Liver (tissue), 8 donors: ENCODE measurements at regions not wholly inside any gene's neighbourhood (a gene's known extent, or its start where the extent isn't known, plus 50 kb on each side); places are given as distances from the start of the nearest gene placed in this dataset.

ENCODE experiments used
- DNase-seq: peaks from one replicate; pipeline ENCODE4 v3.0.0-alpha.2; 2017; ENCODE audit warnings: low spot score
- H3K27ac ChIP-seq, 2 donors: one replicate each; pipeline ENCODE4 v1.7.0; 2013; ENCODE audit warnings: inconsistent platforms in 2 of 2, low read length in 2 of 2, control low read depth in 1 of 2, low read depth in 1 of 2, mild to moderate bottlenecking in 1 of 2
- H3K27me3 ChIP-seq, 4 donors: one replicate each; pipeline versions ENCODE4 v1.6.1 to v1.7.0; 2013; ENCODE audit warnings: low read length in 3 of 4, inconsistent platforms in 1 of 4, mild to moderate bottlenecking in 1 of 4, moderate library complexity in 1 of 4; ENCODE audit not compliant: control insufficient read depth in 4 of 4, insufficient read depth in 4 of 4
- H3K36me3 ChIP-seq, 4 donors: one replicate each; pipeline versions ENCODE4 v1.6.1 to v1.7.0; 2013; ENCODE audit warnings: low read length in 3 of 4, mild to moderate bottlenecking in 3 of 4, low read depth in 1 of 4, moderate library complexity in 1 of 4; ENCODE audit not compliant: control insufficient read depth in 4 of 4, insufficient read depth in 3 of 4
- H3K4me1 ChIP-seq, 4 donors: one replicate each; pipeline versions ENCODE4 v1.6.1 to v1.7.0; 2013; ENCODE audit warnings: low read length in 3 of 4, mild to moderate bottlenecking in 3 of 4, moderate library complexity in 1 of 4; ENCODE audit not compliant: control insufficient read depth in 4 of 4, insufficient read depth in 4 of 4
- H3K4me3 ChIP-seq, 3 donors: one replicate each; pipeline versions ENCODE4 v1.6.1 to v1.7.0; 2013; ENCODE audit warnings: low read length in 3 of 3, control low read depth in 1 of 3, low read depth in 1 of 3, mild to moderate bottlenecking in 1 of 3
- H3K9ac ChIP-seq, 2 donors: one replicate each; pipeline ENCODE4 v1.7.0; 2013; ENCODE audit warnings: low read length in 2 of 2, mild to moderate bottlenecking in 2 of 2, moderate library complexity in 2 of 2, control low read depth in 1 of 2, low read depth in 1 of 2
- H3K9me3 ChIP-seq, 4 donors: one replicate each; pipeline versions ENCODE4 v1.6.1 to v1.7.0; 2013; ENCODE audit warnings: low read length in 3 of 4; ENCODE audit not compliant: control insufficient read depth in 4 of 4
- EGR1 ChIP-seq, 2 donors: IDR thresholded peaks; 2 replicates each; pipeline ENCODE4 v1.6.1; 2016 to 2018; ENCODE audit warnings: antibody characterized with exemption in 2 of 2, low read depth in 2 of 2
- FOXA2 ChIP-seq: IDR thresholded peaks from 2 replicates; pipeline ENCODE4 v1.6.1; 2016; ENCODE audit warnings: antibody characterized with exemption
- HNF4A ChIP-seq, 2 donors: conservative IDR thresholded peaks; 2 replicates each; pipeline ENCODE4 v1.6.1; 2016; ENCODE audit warnings: antibody characterized with exemption in 2 of 2, mild to moderate bottlenecking in 2 of 2
- HNF4G ChIP-seq: IDR thresholded peaks from 2 replicates; pipeline ENCODE4 v1.6.1; 2016; ENCODE audit warnings: antibody characterized with exemption
- JUND ChIP-seq, 2 donors: IDR thresholded peaks; 2 replicates each; pipeline ENCODE4 v1.6.1; 2016; ENCODE audit warnings: antibody characterized with exemption in 2 of 2
- NR2F2 ChIP-seq: IDR thresholded peaks from 2 replicates; pipeline ENCODE4 v1.6.1; 2016; ENCODE audit warnings: antibody characterized with exemption
- RAD21 ChIP-seq, 2 donors: IDR thresholded peaks; 2 replicates each; pipeline ENCODE4 v1.6.1; 2016; ENCODE audit warnings: antibody characterized with exemption in 2 of 2, mild to moderate bottlenecking in 2 of 2
- SP1 ChIP-seq: IDR thresholded peaks from 2 replicates; pipeline ENCODE4 v1.6.1; 2018; ENCODE audit warnings: antibody characterized with exemption, mild to moderate bottlenecking
- TAF1 ChIP-seq: conservative IDR thresholded peaks from 2 replicates; pipeline ENCODE4 v1.6.1; 2016; ENCODE audit warnings: antibody characterized with exemption, mild to moderate bottlenecking
- YY1 ChIP-seq: IDR thresholded peaks from 2 replicates; pipeline ENCODE4 v1.6.1; 2016; ENCODE audit warnings: antibody characterized with exemption, mild to moderate bottlenecking
- WGBS: extraction: QIAGEN DNeasy Blood & Tissue Kit; methylation state at CpG from one replicate; pipeline ENCODE4 v1.1.7; 2013; 5-methylcytosine and 5-hydroxymethylcytosine counted together
- TF ChIP-seq, protein P1 (sequence below): IDR thresholded peaks from 2 replicates; pipeline ENCODE4 v1.6.1; 2016; ENCODE audit warnings: antibody characterized with exemption
- TF ChIP-seq, protein P2 (sequence below): IDR thresholded peaks from 2 replicates; pipeline ENCODE4 v1.6.1; 2016; ENCODE audit warnings: antibody characterized with exemption
- TF ChIP-seq, protein P3 (sequence below): fragments of 150-350 bp; IDR thresholded peaks from 2 replicates; pipeline ENCODE4 v1.5.1; 2017; ENCODE audit warnings: improper control_type of control experiment, low read depth, low read length; ENCODE audit not compliant: missing input control
- TF ChIP-seq, protein P4 (sequence below): IDR thresholded peaks from 2 replicates; pipeline ENCODE4 v1.6.1; 2016; ENCODE audit warnings: antibody characterized with exemption
- donor health status: healthy.
- donor health status: healthy.
- donor health status: healthy.
- donor health status: healthy.
- donor health status: healthy.

DNA sequence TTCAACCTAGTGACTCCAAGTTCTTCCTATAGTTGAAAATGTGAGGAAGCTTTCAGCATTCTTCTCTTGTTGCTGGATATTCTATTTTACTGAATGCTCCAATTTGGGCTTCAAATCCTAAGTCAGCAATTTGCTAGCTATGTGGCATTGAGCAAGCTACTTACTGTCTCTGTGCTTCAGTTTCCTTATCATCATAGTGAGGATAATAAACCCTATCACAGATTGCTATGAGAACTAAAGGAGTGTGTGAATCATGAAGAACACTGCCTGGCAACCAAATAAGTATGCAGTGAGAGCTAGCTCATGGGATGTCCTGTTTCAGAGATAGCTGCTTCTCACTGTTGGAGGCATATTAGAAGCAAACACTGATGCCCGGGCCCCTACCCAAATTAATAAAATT lies 163.8 kb upstream of the CDIN1 start:
- TF ChIP-seq, protein P1, sequence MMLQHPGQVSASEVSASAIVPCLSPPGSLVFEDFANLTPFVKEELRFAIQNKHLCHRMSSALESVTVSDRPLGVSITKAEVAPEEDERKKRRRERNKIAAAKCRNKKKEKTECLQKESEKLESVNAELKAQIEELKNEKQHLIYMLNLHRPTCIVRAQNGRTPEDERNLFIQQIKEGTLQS: no peak
- TF ChIP-seq RAD21 (IDR thresholded peaks at IDR 0.05) (no peak), YY1 (no peak), HNF4A (conservative IDR thresholded peaks at IDR 0.05) (no peak), NR2F2 (no peak), EGR1 (IDR thresholded peaks at IDR 0.05; ENCODE audit: low read depth in 2 of 2) (no peak), SP1 (no peak), HNF4G (no peak)
- TF ChIP-seq, protein P2, sequence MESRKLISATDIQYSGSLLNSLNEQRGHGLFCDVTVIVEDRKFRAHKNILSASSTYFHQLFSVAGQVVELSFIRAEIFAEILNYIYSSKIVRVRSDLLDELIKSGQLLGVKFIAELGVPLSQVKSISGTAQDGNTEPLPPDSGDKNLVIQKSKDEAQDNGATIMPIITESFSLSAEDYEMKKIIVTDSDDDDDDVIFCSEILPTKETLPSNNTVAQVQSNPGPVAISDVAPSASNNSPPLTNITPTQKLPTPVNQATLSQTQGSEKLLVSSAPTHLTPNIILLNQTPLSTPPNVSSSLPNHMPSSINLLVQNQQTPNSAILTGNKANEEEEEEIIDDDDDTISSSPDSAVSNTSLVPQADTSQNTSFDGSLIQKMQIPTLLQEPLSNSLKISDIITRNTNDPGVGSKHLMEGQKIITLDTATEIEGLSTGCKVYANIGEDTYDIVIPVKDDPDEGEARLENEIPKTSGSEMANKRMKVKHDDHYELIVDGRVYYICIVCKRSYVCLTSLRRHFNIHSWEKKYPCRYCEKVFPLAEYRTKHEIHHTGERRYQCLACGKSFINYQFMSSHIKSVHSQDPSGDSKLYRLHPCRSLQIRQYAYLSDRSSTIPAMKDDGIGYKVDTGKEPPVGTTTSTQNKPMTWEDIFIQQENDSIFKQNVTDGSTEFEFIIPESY: no peak
- Histone ChIP-seq H3K9ac (no peak overlapping the region), H3K4me3 (no peak overlapping the region), H3K36me3 (no peaks in the 10 kb centered on the region), H3K27ac (no peak overlapping the region), H3K27me3 (peaks cover 0 to 4% (median 0%) of the 10 kb centered on the region in 4 donors), H3K4me1 (no peaks in the 10 kb centered on the region), H3K9me3 (peaks cover 0 to 2% (median under 1%) of the 10 kb centered on the region in 4 donors)
- DNase-seq: no peak
- 67% methylated on average over 1 of the region's 1 CpG for WGBS

DNA sequence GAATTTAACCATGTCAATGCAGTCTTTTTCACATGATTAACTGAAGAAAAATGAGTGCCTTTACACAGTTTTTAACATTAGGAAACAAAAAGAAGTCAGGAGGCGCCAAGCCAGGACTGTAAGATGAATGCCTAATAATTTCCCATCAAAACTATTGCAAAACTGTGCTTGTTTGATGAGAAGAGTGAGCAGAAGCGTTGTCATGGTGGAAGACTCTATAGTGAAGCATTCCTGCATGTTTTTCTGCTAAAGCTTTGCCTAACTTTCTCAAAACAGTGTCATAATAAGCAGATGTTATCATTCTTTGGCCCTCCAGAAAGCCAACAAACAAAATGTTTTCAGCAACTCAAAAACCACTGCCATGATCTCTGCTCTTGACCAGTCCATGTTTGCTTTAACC lies 156.8 kb upstream of the CDIN1 start:
- whole genome bisulfite sequencing: 72% methylated on average over 2 of the region's 2 CpGs
- H3K9me3 ChIP-seq: peaks cover 1 to 10% (median 4%) of the 10 kb centered on the region in 4 donors
- H3K36me3 ChIP-seq: no peaks in the 10 kb centered on the region
- H3K27ac ChIP-seq: no peak overlapping the region
- TF ChIP-seq, protein P3, sequence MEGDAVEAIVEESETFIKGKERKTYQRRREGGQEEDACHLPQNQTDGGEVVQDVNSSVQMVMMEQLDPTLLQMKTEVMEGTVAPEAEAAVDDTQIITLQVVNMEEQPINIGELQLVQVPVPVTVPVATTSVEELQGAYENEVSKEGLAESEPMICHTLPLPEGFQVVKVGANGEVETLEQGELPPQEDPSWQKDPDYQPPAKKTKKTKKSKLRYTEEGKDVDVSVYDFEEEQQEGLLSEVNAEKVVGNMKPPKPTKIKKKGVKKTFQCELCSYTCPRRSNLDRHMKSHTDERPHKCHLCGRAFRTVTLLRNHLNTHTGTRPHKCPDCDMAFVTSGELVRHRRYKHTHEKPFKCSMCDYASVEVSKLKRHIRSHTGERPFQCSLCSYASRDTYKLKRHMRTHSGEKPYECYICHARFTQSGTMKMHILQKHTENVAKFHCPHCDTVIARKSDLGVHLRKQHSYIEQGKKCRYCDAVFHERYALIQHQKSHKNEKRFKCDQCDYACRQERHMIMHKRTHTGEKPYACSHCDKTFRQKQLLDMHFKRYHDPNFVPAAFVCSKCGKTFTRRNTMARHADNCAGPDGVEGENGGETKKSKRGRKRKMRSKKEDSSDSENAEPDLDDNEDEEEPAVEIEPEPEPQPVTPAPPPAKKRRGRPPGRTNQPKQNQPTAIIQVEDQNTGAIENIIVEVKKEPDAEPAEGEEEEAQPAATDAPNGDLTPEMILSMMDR: no peak
- TF ChIP-seq SP1: no peak
- no peak for TF ChIP-seq HNF4A (conservative IDR thresholded peaks at IDR 0.05)
- TF ChIP-seq JUND (IDR thresholded peaks at IDR 0.05): no peak
- TF ChIP-seq, protein P1: no peak
- no peak for TF ChIP-seq NR2F2
- TF ChIP-seq FOXA2: no peak
- no peak for TF ChIP-seq TAF1
- TF ChIP-seq, protein P4, sequence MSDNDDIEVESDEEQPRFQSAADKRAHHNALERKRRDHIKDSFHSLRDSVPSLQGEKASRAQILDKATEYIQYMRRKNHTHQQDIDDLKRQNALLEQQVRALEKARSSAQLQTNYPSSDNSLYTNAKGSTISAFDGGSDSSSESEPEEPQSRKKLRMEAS: no peak
- TF ChIP-seq, protein P2: no peak
- no peak overlapping the region for H3K4me3 ChIP-seq
- no peak overlapping the region for H3K9ac ChIP-seq
- no peaks in the 10 kb centered on the region for H3K27me3 ChIP-seq
- no peak for DNase-seq
- no peaks in the 10 kb centered on the region for H3K4me1 ChIP-seq
